Esophagus muscularis mucosa (tissue), 4 donors: ENCODE measurements at regions not wholly inside any gene's neighbourhood (a gene's known extent, or its start where the extent isn't known, plus 50 kb on each side); places are given as distances from the start of the nearest gene placed in this dataset.

Experiments
- DNase-seq: peaks from one replicate; pipeline ENCODE4 v3.0.0-alpha.2; 2017; ENCODE audit errors: extremely low spot score
- H3K27ac ChIP-seq, 4 donors: fragments of 200-600 bp; sonication (generic); replicated peaks in 1 of 4; 1 replicate in 3 of 4; 2 replicates in 1 of 4; pipeline ENCODE4 v1.5.1; 2016 to 2019; ENCODE audit warnings: mild to moderate bottlenecking in 1 of 4
- H3K27me3 ChIP-seq, 4 donors: fragments of 200-600 bp; sonication (generic); one replicate each; pipeline versions ENCODE4 v1.5.1 to v1.6.0; 2016 to 2019
- H3K36me3 ChIP-seq, 4 donors: fragments of 200-600 bp; sonication (generic); one replicate each; pipeline ENCODE4 v1.5.1; 2016 to 2019
- H3K4me1 ChIP-seq, 4 donors: fragments of 200-600 bp; sonication (generic); one replicate each; pipeline ENCODE4 v1.5.1; 2016 to 2019
- H3K4me3 ChIP-seq, 4 donors: fragments of 200-600 bp; sonication (generic); 1 replicate in 2 of 4; 2 replicates in 2 of 4; pipeline ENCODE4 v1.5.1; 2016 to 2019; ENCODE audit warnings: mild to moderate bottlenecking in 4 of 4, moderate library complexity in 1 of 4
- H3K9me3 ChIP-seq, 4 donors: fragments of 200-600 bp; sonication (generic); 1 replicate in 3 of 4; 2 replicates in 1 of 4; pipeline ENCODE4 v1.5.1; 2016 to 2019
- EP300 ChIP-seq: sonication (generic); formaldehyde crosslinking; IDR thresholded peaks from one replicate; pipeline ENCODE4 v1.6.1; 2017; ENCODE audit warnings: antibody characterized with exemption
- POLR2A ChIP-seq: fragments of 450-650 bp; IDR thresholded peaks from one replicate; pipeline ENCODE4 v1.6.1; 2017; ENCODE audit warnings: antibody characterized with exemption, moderate library complexity, mild to moderate bottlenecking, low read depth
- POLR2AphosphoS5 ChIP-seq, 2 donors: sonication (generic); formaldehyde crosslinking; IDR thresholded peaks; one replicate each; pipeline ENCODE4 v1.6.1; 2017; ENCODE audit warnings: antibody characterized with exemption in 2 of 2
- WGBS: methylation state at CpG from one replicate; pipeline ENCODE4 v1.1.5; 2018; 5-methylcytosine and 5-hydroxymethylcytosine counted together
- intact Hi-C: fragments of 100-400 bp; cut with DNase I; formaldehyde crosslinking; loops from one replicate; pipeline ENCODE4 v1.15.1; 2023
- TF ChIP-seq, protein P1 (sequence below), 3 experiments: fragments of 200-600 bp in 2 of 3; fragments of 450-650 bp in 1 of 3; sonication (generic) in 2 of 3; IDR thresholded peaks; one replicate each; pipeline ENCODE4 v1.5.1; 2017 to 2019; ENCODE audit warnings: antibody characterized with exemption in 3 of 3, mild to moderate bottlenecking in 2 of 3, moderate library complexity in 1 of 3

DNA sequence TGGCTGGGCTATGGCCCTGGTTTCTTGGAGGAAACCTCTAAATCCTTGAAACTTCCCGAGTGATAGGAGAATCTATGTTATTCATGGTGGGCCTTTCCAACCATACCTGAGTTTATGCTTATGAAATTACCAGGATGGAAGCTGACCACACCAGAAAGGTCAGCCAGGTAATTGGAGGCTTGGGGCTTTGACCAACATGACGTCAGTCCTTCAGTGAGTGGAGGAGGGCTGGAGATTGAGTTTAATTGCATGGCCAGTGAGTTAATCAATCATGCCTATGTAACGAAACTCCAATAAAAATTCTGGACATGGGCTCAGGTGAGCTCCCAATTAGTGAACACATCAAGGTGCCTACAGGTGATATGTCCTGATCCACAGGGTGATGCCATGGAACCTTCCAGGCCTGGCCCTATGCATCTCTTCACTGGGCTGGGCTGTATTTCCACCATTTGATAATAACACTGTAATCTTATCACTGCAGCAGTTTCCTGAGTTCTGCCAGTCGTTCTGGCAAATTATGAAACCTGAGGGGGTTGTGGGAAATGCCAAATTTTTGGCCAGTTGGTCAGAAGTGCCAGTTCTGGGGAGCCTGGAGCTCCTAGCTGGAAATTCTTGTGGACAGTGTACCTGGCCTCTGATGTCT, 106.5 kb downstream of the CDH26 start:
- no peaks in the 10 kb centered on the region for H3K9me3 ChIP-seq
- 94% methylated on average over 4 of the region's 4 CpGs for WGBS
- TF ChIP-seq, protein P1, sequence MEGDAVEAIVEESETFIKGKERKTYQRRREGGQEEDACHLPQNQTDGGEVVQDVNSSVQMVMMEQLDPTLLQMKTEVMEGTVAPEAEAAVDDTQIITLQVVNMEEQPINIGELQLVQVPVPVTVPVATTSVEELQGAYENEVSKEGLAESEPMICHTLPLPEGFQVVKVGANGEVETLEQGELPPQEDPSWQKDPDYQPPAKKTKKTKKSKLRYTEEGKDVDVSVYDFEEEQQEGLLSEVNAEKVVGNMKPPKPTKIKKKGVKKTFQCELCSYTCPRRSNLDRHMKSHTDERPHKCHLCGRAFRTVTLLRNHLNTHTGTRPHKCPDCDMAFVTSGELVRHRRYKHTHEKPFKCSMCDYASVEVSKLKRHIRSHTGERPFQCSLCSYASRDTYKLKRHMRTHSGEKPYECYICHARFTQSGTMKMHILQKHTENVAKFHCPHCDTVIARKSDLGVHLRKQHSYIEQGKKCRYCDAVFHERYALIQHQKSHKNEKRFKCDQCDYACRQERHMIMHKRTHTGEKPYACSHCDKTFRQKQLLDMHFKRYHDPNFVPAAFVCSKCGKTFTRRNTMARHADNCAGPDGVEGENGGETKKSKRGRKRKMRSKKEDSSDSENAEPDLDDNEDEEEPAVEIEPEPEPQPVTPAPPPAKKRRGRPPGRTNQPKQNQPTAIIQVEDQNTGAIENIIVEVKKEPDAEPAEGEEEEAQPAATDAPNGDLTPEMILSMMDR (IDR thresholded peaks at IDR 0.05) = no peak
- TF ChIP-seq EP300 (no peak), POLR2AphosphoS5 (IDR thresholded peaks at IDR 0.05) (no peak), POLR2A (no peak)
- H3K36me3 ChIP-seq = no peaks in the 10 kb centered on the region
- H3K4me1 ChIP-seq = peaks cover 7 to 21% (median 14%) of the 10 kb centered on the region in 4 donors
- no peak for DNase-seq
- H3K27me3 ChIP-seq = no peaks in the 10 kb centered on the region
- no peak overlapping the region for H3K27ac ChIP-seq
- intact Hi-C loops = no loop called here
- H3K4me3 ChIP-seq = no peak overlapping the region

DNA sequence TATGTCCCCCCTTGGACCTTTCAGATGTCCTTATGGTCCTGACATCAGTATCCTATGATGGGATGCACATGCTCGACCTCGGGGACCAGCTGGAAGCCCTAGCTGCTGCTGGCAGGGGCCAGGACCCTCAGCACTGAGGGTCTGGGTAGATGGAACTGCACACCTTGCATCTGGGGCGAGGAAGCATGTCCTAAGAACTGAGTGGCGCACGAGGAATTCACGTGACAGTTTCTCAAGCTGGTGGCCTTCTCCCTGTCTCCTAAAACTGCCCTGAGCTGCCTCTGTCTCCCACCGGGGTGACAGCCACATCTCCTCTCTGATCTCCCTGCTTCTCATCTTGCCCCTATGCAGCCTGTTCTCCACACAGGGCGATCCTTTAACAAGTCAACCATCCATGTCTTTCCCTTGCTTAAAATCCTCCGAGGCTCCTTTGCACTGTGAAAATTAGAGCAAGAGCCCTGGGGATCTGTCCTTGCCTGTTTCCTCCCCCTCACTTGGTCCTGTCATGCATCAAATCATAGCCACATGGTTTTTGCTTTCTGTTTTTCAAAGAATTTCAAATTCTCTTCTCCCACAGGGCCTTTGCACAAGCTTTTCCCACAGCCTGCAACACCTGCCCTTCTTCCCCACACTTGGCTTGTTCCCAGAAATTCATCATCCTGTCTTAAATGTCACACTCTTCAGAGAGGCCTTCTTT, 107.7 kb downstream of the CDH26 start:
- 83% methylated on average over 7 of the region's 9 CpGs for WGBS
- DNase-seq = no peak
- peaks cover 0 to 3% (median 0%) of the 10 kb centered on the region in 4 donors for H3K27me3 ChIP-seq
- H3K36me3 ChIP-seq = no peaks in the 10 kb centered on the region
- intact Hi-C loops = no loop called here
- H3K4me3 ChIP-seq = no peak overlapping the region
- H3K27ac ChIP-seq = no peak overlapping the region
- TF ChIP-seq POLR2AphosphoS5 (IDR thresholded peaks at IDR 0.05) (no peak), POLR2A (no peak), EP300 (no peak)
- TF ChIP-seq, protein P1 (IDR thresholded peaks at IDR 0.05) = no peak
- H3K9me3 ChIP-seq = no peaks in the 10 kb centered on the region
- peaks cover 0 to 18% (median 13%) of the 10 kb centered on the region in 4 donors for H3K4me1 ChIP-seq

DNA sequence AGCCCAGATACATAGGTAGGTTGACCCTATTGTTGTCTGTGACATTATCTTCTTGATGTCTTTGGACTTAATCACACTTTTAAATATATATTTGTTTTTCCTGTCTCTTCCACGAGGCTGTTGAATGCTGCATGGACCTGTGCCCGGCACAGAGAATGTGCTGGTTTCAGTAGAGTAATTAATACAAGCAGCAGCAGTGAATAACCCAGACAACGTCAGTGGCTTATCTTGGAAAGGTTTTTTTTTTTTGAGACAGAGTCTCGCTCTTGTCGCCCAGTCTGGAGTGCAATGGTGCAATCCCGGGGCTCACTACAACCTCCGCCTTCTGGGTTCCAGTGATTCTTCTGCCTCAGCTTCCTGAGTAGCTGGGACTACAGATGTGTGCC, 108.2 kb downstream of the CDH26 start:
- H3K4me1 ChIP-seq = peaks cover 0 to 18% (median 13%) of the 10 kb centered on the region in 4 donors
- H3K4me3 ChIP-seq = no peak overlapping the region
- H3K36me3 ChIP-seq = no peaks in the 10 kb centered on the region
- TF ChIP-seq EP300 (no peak), POLR2AphosphoS5 (IDR thresholded peaks at IDR 0.05) (no peak), POLR2A (no peak)
- TF ChIP-seq, protein P1 (IDR thresholded peaks at IDR 0.05) = no peak
- intact Hi-C loops = no loop called here
- WGBS = 69% methylated on average over 7 of the region's 7 CpGs
- H3K9me3 ChIP-seq = no peaks in the 10 kb centered on the region
- H3K27me3 ChIP-seq = peaks cover 0 to 4% (median 0%) of the 10 kb centered on the region in 4 donors
- DNase-seq = no peak
- no peak overlapping the region for H3K27ac ChIP-seq

DNA sequence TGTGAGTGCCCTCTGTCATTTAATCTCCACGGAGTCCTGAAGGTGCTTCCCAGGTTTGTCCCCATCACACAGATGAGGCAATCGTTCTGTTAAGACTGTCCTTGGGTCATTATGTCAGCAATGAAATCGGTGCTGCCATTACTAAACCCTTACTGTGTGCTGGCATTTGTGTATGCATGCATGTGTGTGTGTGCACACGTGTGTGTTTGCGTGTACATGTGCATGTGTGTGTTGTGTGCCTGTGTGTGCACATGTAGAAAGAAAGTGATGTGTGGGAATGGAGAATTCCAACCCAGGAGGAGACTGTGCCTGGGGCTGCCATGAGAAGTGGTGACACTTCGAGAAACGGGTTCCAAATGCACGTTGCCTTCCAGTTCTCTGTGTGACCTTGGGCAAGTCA, 110.3 kb downstream of the CDH26 start:
- WGBS = 93% methylated on average over 8 of the region's 8 CpGs
- TF ChIP-seq POLR2AphosphoS5 (IDR thresholded peaks at IDR 0.05) = no peak
- TF ChIP-seq POLR2A = no peak
- peaks cover 0 to 4% (median 1%) of the 10 kb centered on the region in 4 donors for H3K4me1 ChIP-seq
- peaks cover 0 to 4% (median 0%) of the 10 kb centered on the region in 4 donors for H3K9me3 ChIP-seq
- peaks cover 0 to 6% (median 2%) of the 10 kb centered on the region in 4 donors for H3K27me3 ChIP-seq
- H3K36me3 ChIP-seq = no peaks in the 10 kb centered on the region
- intact Hi-C loops = no loop called here
- H3K4me3 ChIP-seq = no peak overlapping the region
- no peak for DNase-seq
- no peak overlapping the region for H3K27ac ChIP-seq

DNA sequence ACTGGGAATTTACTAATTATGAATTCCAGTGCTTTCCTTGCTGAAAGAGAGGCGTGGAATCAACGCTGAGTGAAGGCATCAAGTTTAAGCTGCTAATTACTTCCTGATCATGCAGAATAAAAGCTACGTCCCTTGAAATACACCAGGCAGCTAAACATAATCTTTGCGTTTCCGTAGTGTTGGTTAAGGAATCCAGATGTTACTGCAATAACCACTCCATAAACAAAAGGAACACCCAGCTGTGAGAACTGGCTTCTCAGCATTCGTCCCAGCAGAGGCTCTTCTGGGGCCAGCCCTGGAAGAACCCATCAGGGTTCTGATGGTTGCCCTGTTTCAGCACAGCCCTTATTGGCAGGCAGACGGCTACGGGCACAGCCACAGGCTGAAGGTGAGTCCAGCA, 111.4 kb downstream of the CDH26 start:
- Histone ChIP-seq H3K4me1 (no peaks in the 10 kb centered on the region), H3K9me3 (peaks cover 0 to 4% (median 0%) of the 10 kb centered on the region in 4 donors), H3K4me3 (no peak overlapping the region), H3K27ac (no peak overlapping the region), H3K36me3 (no peaks in the 10 kb centered on the region), H3K27me3 (peaks cover 0 to 8% (median 2%) of the 10 kb centered on the region in 4 donors)
- TF ChIP-seq, protein P1 (IDR thresholded peaks at IDR 0.05) = no peak
- TF ChIP-seq POLR2AphosphoS5 (IDR thresholded peaks at IDR 0.05) (no peak), EP300 (no peak), POLR2A (no peak)
- intact Hi-C loops = no loop called here
- WGBS = 33% methylated on average over 8 of the region's 8 CpGs
- no peak for DNase-seq
